IMR-90 (cell line): ENCODE measurements at regions not wholly inside any gene's neighbourhood (a gene's known extent, or its start where the extent isn't known, plus 50 kb on each side); places are given as distances from the start of the nearest gene placed in this dataset.

Experiments used
- CEBPB ChIP-seq: IDR thresholded peaks from 2 replicates; pipeline ENCODE4 v1.6.1; 2012; ENCODE audit warnings: low read depth, low read length, improper control_type of control experiment
- CTCF ChIP-seq: conservative IDR thresholded peaks from 2 replicates; pipeline ENCODE4 v1.5.1; 2012; ENCODE audit warnings: mild to moderate bottlenecking, low read depth, low read length, improper control_type of control experiment
- FOS ChIP-seq: fragments of 150-350 bp; IDR thresholded peaks from 2 replicates; pipeline ENCODE4 v1.6.1; 2016; ENCODE audit warnings: low read depth, low read length
- NFE2L2 ChIP-seq: fragments of 150-350 bp; IDR thresholded peaks from 2 replicates; pipeline ENCODE4 v1.6.1; 2016; ENCODE audit warnings: low read depth, mild to moderate bottlenecking, low read length
- POLR2A ChIP-seq: IDR thresholded peaks from 2 replicates; pipeline ENCODE4 v1.6.1; 2012; ENCODE audit warnings: mild to moderate bottlenecking, low read depth, low read length
- RAD21 ChIP-seq: IDR thresholded peaks from 2 replicates; pipeline ENCODE4 v1.6.1; 2012; ENCODE audit warnings: low read length, improper control_type of control experiment
- RCOR1 ChIP-seq: IDR thresholded peaks from 2 replicates; pipeline ENCODE4 v1.6.1; 2012; ENCODE audit warnings: mild to moderate bottlenecking, low read length, improper control_type of control experiment; ENCODE audit not compliant: insufficient replicate concordance
- SMC3 ChIP-seq: fragments of 150-350 bp; IDR thresholded peaks from 2 replicates; pipeline ENCODE4 v1.6.1; 2016; ENCODE audit warnings: low read depth, mild to moderate bottlenecking, antibody characterized with exemption, low read length, moderate library complexity

DNA sequence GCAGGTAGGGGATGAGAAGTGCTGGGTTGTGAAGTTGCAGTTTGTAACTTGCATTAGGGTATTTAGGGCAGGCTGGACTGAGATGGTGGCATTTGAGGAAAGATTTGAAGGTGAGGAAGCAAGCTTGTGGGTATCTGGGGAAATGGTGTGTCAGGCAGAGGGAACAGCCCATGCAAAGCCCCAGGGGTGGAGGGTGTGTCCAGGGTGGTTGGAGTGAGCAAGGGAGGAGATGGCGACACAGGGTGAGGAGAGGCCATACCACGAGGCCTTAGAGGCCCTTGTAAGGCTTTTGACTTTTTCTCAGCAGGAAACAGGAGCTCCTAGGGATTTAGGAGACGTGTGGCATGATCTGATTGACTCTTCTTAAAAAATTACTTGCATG lies 136.9 kb downstream of the NUAK1 start:
- TF ChIP-seq POLR2A: no peak
- no peak for TF ChIP-seq CEBPB
- TF ChIP-seq CTCF: no peak
- no peak for TF ChIP-seq NFE2L2
- TF ChIP-seq RAD21: no peak
- TF ChIP-seq SMC3: no peak
- no peak for TF ChIP-seq FOS
- no peak for TF ChIP-seq RCOR1
